ENCODE measurements at regions not wholly inside any gene's neighbourhood (a gene's known extent, or its start where the extent isn't known, plus 50 kb on each side); places are given as distances from the start of the nearest gene placed in this dataset.

DNA sequence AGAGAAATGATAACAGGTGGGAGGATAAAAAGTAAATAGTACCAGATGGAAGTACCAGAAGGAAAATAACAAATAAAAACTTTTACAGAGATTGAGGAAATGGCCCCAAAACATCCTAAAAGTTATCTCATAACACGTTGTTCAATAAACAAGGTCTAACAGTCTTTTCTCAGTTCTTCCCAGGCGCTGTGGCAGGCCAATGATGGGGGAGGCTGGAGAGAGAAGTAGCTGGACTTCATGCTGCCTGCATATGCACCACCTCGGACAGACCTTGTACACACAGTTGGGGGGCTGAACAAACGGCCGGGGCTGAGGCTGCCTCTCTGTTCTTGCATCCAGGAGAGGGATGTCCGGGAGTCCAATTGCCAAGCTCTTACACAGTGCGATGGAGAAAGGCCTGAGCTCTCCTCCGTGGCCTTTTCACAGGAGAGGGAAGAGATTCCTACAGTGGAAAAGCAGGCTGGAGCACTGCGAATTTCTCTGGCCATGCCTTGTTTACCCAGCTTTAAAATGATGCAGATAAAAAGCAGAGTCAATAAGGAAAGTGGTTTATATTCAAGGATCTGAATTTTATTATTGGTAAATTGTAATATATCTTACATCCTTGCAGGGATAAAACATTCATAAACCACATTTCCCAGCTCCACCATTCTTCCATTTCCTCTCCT, 109.8 kb downstream of the PHLDA1 start:
- TF ChIP-seq, protein P1, sequence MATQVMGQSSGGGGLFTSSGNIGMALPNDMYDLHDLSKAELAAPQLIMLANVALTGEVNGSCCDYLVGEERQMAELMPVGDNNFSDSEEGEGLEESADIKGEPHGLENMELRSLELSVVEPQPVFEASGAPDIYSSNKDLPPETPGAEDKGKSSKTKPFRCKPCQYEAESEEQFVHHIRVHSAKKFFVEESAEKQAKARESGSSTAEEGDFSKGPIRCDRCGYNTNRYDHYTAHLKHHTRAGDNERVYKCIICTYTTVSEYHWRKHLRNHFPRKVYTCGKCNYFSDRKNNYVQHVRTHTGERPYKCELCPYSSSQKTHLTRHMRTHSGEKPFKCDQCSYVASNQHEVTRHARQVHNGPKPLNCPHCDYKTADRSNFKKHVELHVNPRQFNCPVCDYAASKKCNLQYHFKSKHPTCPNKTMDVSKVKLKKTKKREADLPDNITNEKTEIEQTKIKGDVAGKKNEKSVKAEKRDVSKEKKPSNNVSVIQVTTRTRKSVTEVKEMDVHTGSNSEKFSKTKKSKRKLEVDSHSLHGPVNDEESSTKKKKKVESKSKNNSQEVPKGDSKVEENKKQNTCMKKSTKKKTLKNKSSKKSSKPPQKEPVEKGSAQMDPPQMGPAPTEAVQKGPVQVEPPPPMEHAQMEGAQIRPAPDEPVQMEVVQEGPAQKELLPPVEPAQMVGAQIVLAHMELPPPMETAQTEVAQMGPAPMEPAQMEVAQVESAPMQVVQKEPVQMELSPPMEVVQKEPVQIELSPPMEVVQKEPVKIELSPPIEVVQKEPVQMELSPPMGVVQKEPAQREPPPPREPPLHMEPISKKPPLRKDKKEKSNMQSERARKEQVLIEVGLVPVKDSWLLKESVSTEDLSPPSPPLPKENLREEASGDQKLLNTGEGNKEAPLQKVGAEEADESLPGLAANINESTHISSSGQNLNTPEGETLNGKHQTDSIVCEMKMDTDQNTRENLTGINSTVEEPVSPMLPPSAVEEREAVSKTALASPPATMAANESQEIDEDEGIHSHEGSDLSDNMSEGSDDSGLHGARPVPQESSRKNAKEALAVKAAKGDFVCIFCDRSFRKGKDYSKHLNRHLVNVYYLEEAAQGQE (IDR thresholded peaks at IDR 0.05; ENCODE audit: insufficient read depth in 1 of 2, low read depth in 2 of 2, low read length in 2 of 2) = no peak
- TF ChIP-seq SIN3A (IDR thresholded peaks at IDR 0.05; ENCODE audit: borderline replicate concordance, insufficient read depth, low read length) (no peak), FOXP2 (optimal IDR thresholded peaks at IDR 0.05; ENCODE audit: borderline replicate concordance, extremely low read depth, extremely low read length, insufficient read depth) (no peak), TAF1 (IDR thresholded peaks at IDR 0.05; ENCODE audit: borderline replicate concordance, insufficient read depth, low read length) (no peak), POLR2AphosphoS5 (IDR thresholded peaks at IDR 0.05; ENCODE audit: low read depth, low read length) (no peak)

DNA sequence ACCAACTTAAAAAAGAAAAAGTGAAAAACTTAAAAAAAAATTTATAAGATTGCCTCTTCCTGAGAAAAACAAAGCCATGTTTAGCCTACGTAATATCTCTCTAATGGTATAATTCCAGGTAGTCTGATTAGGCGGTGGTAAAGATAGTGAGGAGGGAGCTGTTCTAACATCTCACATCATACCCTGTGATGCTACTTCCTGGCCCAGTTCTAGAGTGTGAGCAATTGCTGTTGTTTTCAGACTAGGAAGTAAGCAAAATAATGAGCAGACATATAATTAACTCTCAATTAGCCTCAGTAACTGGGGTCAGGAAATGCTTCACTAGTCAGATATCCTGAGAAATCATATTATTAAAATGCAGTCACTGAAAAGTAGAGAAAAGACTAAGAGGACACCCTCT, 113.9 kb downstream of the PHLDA1 start:
- TF ChIP-seq TAF1 (IDR thresholded peaks at IDR 0.05; ENCODE audit: borderline replicate concordance, insufficient read depth, low read length) (no peak), SIN3A (IDR thresholded peaks at IDR 0.05; ENCODE audit: borderline replicate concordance, insufficient read depth, low read length) (no peak), POLR2AphosphoS5 (IDR thresholded peaks at IDR 0.05; ENCODE audit: low read depth, low read length) (no peak), FOXP2 (optimal IDR thresholded peaks at IDR 0.05; ENCODE audit: borderline replicate concordance, extremely low read depth, extremely low read length, insufficient read depth) (no peak)
- TF ChIP-seq, protein P1 (IDR thresholded peaks at IDR 0.05; ENCODE audit: insufficient read depth in 1 of 2, low read depth in 2 of 2, low read length in 2 of 2) = no peak

DNA sequence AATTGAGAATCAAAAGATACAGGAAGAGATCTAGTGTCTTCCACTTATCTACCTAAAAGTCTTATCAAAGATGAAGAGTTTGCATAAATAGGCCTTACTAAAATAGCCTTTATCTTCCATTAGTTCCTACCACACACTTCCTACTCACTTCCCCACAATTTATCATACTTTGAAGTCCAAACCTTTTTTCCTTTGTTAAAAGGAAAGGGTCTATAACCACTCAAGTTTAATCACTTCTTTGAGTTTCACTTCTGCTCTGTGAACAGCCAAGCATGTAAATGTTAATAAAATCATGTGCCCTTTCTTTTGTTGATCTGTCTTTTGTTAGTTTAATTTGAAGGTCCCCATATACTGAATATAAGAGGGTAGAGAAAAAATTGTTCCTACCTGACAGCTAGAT, 114.5 kb downstream of the PHLDA1 start:
- TF ChIP-seq SIN3A (IDR thresholded peaks at IDR 0.05; ENCODE audit: borderline replicate concordance, insufficient read depth, low read length) = no peak
- no peak for TF ChIP-seq FOXP2 (optimal IDR thresholded peaks at IDR 0.05; ENCODE audit: borderline replicate concordance, extremely low read depth, extremely low read length, insufficient read depth)
- no peak for TF ChIP-seq TAF1 (IDR thresholded peaks at IDR 0.05; ENCODE audit: borderline replicate concordance, insufficient read depth, low read length)
- no peak for TF ChIP-seq POLR2AphosphoS5 (IDR thresholded peaks at IDR 0.05; ENCODE audit: low read depth, low read length)
- TF ChIP-seq, protein P1 (IDR thresholded peaks at IDR 0.05; ENCODE audit: insufficient read depth in 1 of 2, low read depth in 2 of 2, low read length in 2 of 2) = no peak

GRCh38 chr12:75913502-75914351, 117.8 kb downstream of the PHLDA1 start:
- TF ChIP-seq TAF1 (IDR thresholded peaks at IDR 0.05; ENCODE audit: borderline replicate concordance, insufficient read depth, low read length) = no peak
- TF ChIP-seq FOXP2 (optimal IDR thresholded peaks at IDR 0.05; ENCODE audit: borderline replicate concordance, extremely low read depth, extremely low read length, insufficient read depth) = no peak
- TF ChIP-seq, protein P1 (IDR thresholded peaks at IDR 0.05; ENCODE audit: insufficient read depth in 1 of 2, low read depth in 2 of 2, low read length in 2 of 2) = no peak
- TF ChIP-seq POLR2AphosphoS5 (IDR thresholded peaks at IDR 0.05; ENCODE audit: low read depth, low read length) = no peak
- no peak for TF ChIP-seq SIN3A (IDR thresholded peaks at IDR 0.05; ENCODE audit: borderline replicate concordance, insufficient read depth, low read length)

All from PFSK-1 (cell line).